NT2/D1 (cell line): ENCODE measurements at regions not wholly inside any gene's neighbourhood (a gene's known extent, or its start where the extent isn't known, plus 50 kb on each side); places are given as distances from the start of the nearest gene placed in this dataset.

Source experiments
- SUZ12 ChIP-seq: IDR thresholded peaks from 2 replicates; pipeline ENCODE4 v1.6.1; 2011; ENCODE audit not compliant: insufficient read length, insufficient read depth; ENCODE audit errors: extremely low read depth
- YY1 ChIP-seq: IDR thresholded peaks from 2 replicates; pipeline ENCODE4 v1.6.1; 2011; ENCODE audit not compliant: insufficient read length, insufficient read depth
- ZNF274 ChIP-seq: IDR thresholded peaks from 2 replicates; pipeline ENCODE4 v1.6.1; 2011; ENCODE audit warnings: mild to moderate bottlenecking, low read depth, low read length

DNA sequence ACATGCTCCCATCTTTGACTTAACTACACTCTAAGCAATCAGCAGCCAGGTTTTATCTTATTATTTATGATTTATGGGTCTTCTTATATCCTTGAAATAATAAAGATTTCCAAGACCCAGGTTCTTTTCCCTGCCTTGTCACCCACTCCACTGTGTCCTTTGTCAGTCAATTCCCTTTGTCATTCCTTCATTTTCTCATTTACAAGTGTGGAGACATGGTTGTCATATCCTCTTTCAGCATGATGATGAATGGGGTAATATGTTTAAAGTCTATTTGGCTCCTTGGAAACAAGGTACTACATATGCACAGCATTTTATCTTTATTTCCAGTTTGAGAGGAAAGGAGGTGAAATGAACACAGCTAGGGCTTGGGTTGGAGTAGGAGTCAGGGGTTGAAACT lies 521.8 kb downstream of the LMO7 start:
- TF ChIP-seq YY1, result no peak
- no peak for TF ChIP-seq SUZ12
- TF ChIP-seq ZNF274, result no peak
